ENCODE measurements at regions not wholly inside any gene's neighbourhood (a gene's known extent, or its start where the extent isn't known, plus 50 kb on each side); places are given as distances from the start of the nearest gene placed in this dataset.

- no peak overlapping the region for H3K4me3 ChIP-seq (replicated peaks in 1 of 3)
- no peaks in the 10 kb centered on the region for H3K4me1 ChIP-seq
- DNase-seq = no peak
- TF ChIP-seq CTCF (IDR thresholded peaks at IDR 0.05) = no peak
- TF ChIP-seq POLR2A (IDR thresholded peaks at IDR 0.05) = no peak
- H3K27ac ChIP-seq = no peak overlapping the region
- intact Hi-C loops (cut with DNase I) = no loop called here
- 89 to 91% methylated on average over 2 of the region's 2 CpGs for WGBS, 2 donors
- no peaks in the 10 kb centered on the region for H3K27me3 ChIP-seq
- no peaks in the 10 kb centered on the region for H3K9me3 ChIP-seq
- H3K36me3 ChIP-seq = no peaks in the 10 kb centered on the region
These were observed 425.3 kb upstream of the CLINT1 start for GRCh38 chr5:158284242-158284641.

- Histone ChIP-seq H3K27ac (no peak overlapping the region), H3K9me3 (no peaks in the 10 kb centered on the region), H3K4me3 (replicated peaks in 1 of 3) (no peak overlapping the region), H3K36me3 (no peaks in the 10 kb centered on the region), H3K4me1 (no peaks in the 10 kb centered on the region), H3K27me3 (no peaks in the 10 kb centered on the region)
- WGBS, 2 donors = 80 to 84% methylated on average over 4 of the region's 4 CpGs
- intact Hi-C loops (cut with DNase I) = no loop called here
- TF ChIP-seq CTCF (IDR thresholded peaks at IDR 0.05) (no peak), POLR2A (IDR thresholded peaks at IDR 0.05) (no peak)
- no peak for DNase-seq
These were observed 424.5 kb upstream of the CLINT1 start for GRCh38 chr5:158283397-158283796.

- Histone ChIP-seq H3K9me3 (no peaks in the 10 kb centered on the region), H3K4me3 (replicated peaks in 1 of 3) (no peak overlapping the region), H3K4me1 (no peaks in the 10 kb centered on the region), H3K27me3 (no peaks in the 10 kb centered on the region), H3K36me3 (no peaks in the 10 kb centered on the region), H3K27ac (no peak overlapping the region)
- DNase-seq = no peak
- intact Hi-C loops (cut with DNase I) = no loop called here
- TF ChIP-seq CTCF (IDR thresholded peaks at IDR 0.05) (no peak), POLR2A (IDR thresholded peaks at IDR 0.05) (no peak)
- WGBS, 2 donors = 90 to 92% methylated on average over 4 of the region's 4 CpGs
These were observed 419.4 kb upstream of the CLINT1 start for GRCh38 chr5:158278216-158278925.

- Histone ChIP-seq H3K4me1 (no peaks in the 10 kb centered on the region), H3K4me3 (replicated peaks in 1 of 3) (no peak overlapping the region), H3K27me3 (no peaks in the 10 kb centered on the region), H3K27ac (no peak overlapping the region), H3K9me3 (no peaks in the 10 kb centered on the region), H3K36me3 (no peaks in the 10 kb centered on the region)
- no peak for DNase-seq
- TF ChIP-seq POLR2A (IDR thresholded peaks at IDR 0.05) = no peak
- no peak for TF ChIP-seq CTCF (IDR thresholded peaks at IDR 0.05)
- intact Hi-C loops (cut with DNase I) = no loop called here
- WGBS, 2 donors = 86 to 91% methylated on average over 6 of the region's 6 CpGs
These were observed 418.3 kb upstream of the CLINT1 start for GRCh38 chr5:158277276-158277675.

- H3K4me3 ChIP-seq (replicated peaks in 1 of 3) = no peak overlapping the region
- 79 to 89% methylated on average over 4 of the region's 4 CpGs for WGBS, 2 donors
- no peaks in the 10 kb centered on the region for H3K27me3 ChIP-seq
- no peaks in the 10 kb centered on the region for H3K4me1 ChIP-seq
- H3K36me3 ChIP-seq = no peaks in the 10 kb centered on the region
- H3K27ac ChIP-seq = no peak overlapping the region
- TF ChIP-seq POLR2A (IDR thresholded peaks at IDR 0.05) (no peak), CTCF (IDR thresholded peaks at IDR 0.05) (no peak)
- intact Hi-C loops (cut with DNase I) = no loop called here
- no peak for DNase-seq
- no peaks in the 10 kb centered on the region for H3K9me3 ChIP-seq
These were observed 417.7 kb upstream of the CLINT1 start for GRCh38 chr5:158276692-158277091.

Data from thyroid gland (tissue), 4 donors.